SK-N-SH treated with all-trans-retinoic acid at 6 μM for 48 hours (cell line): ENCODE measurements at regions not wholly inside any gene's neighbourhood (a gene's known extent, or its start where the extent isn't known, plus 50 kb on each side); places are given as distances from the start of the nearest gene placed in this dataset.

Experiments
- ATAC-seq: fragments of 200-7000 bp; cut with Tn5 transposase; 3 replicates; pipeline ENCODE4 v1.9.1; 2020; ENCODE audit warnings: mild to moderate bottlenecking, moderate library complexity
- ARNTL ChIP-seq: fragments of 450-650 bp; formaldehyde crosslinking; IDR thresholded peaks from 2 replicates; pipeline ENCODE4 v1.5.0; 2020; ENCODE audit warnings: low read depth, mild to moderate bottlenecking, moderate library complexity, borderline replicate concordance
- BACH2 ChIP-seq: fragments of 250-450 bp; sonication (Bioruptor Pico); IDR thresholded peaks from 2 replicates; pipeline ENCODE4 v1.9.0; 2021; ENCODE audit warnings: mild to moderate bottlenecking, borderline replicate concordance
- CSDC2 ChIP-seq: fragments of 250-450 bp; sonication (Bioruptor Pico); IDR thresholded peaks from 2 replicates; pipeline ENCODE4 v1.5.0; 2020; ENCODE audit warnings: mild to moderate bottlenecking, moderate library complexity
- ESRRG ChIP-seq: fragments of 250-450 bp; sonication (Bioruptor Pico); IDR thresholded peaks from 2 replicates; pipeline ENCODE4 v1.6.1; 2021; ENCODE audit warnings: mild to moderate bottlenecking
- GLIS3 ChIP-seq: fragments of 250-450 bp; sonication (Bioruptor Pico); IDR thresholded peaks from 2 replicates; pipeline ENCODE4 v1.5.0; 2020; ENCODE audit warnings: mild to moderate bottlenecking, moderate library complexity
- ISL1 ChIP-seq: fragments of 250-450 bp; sonication (Bioruptor Pico); IDR thresholded peaks from 2 replicates; pipeline ENCODE4 v2.1.2; 2022; ENCODE audit warnings: mild to moderate bottlenecking, moderate library complexity
- OSR1 ChIP-seq: fragments of 250-450 bp; sonication (Bioruptor Pico); IDR thresholded peaks from 2 replicates; pipeline ENCODE4 v1.8.0; 2022; ENCODE audit warnings: moderate library complexity, mild to moderate bottlenecking, inconsistent platforms
- PPARA ChIP-seq: fragments of 250-450 bp; sonication (Bioruptor Pico); IDR thresholded peaks from 2 replicates; pipeline ENCODE4 v1.5.0; 2020; ENCODE audit warnings: mild to moderate bottlenecking, borderline replicate concordance
- RARB ChIP-seq: fragments of 250-450 bp; sonication (Bioruptor Pico); IDR thresholded peaks from 2 replicates; pipeline ENCODE4 v1.8.0; 2021; ENCODE audit warnings: mild to moderate bottlenecking, moderate library complexity
- SNAI2 ChIP-seq: fragments of 250-450 bp; sonication (Bioruptor Pico); IDR thresholded peaks from 2 replicates; pipeline ENCODE4 v1.5.0; 2020; ENCODE audit warnings: mild to moderate bottlenecking, moderate library complexity
- TOX ChIP-seq: fragments of 250-450 bp; sonication (Bioruptor Pico); IDR thresholded peaks from 2 replicates; pipeline ENCODE4 v1.8.0; 2021; ENCODE audit warnings: mild to moderate bottlenecking, moderate library complexity, borderline replicate concordance
- ZC3H10 ChIP-seq: fragments of 250-450 bp; sonication (Bioruptor Pico); IDR thresholded peaks from 2 replicates; pipeline ENCODE4 v1.5.1; 2021; ENCODE audit warnings: mild to moderate bottlenecking, moderate library complexity
- ZFP3 ChIP-seq: fragments of 250-450 bp; sonication (Bioruptor Pico); IDR thresholded peaks from 2 replicates; pipeline ENCODE4 v1.5.0; 2020; ENCODE audit warnings: mild to moderate bottlenecking, moderate library complexity
- ZFP30 ChIP-seq: fragments of 450-650 bp; formaldehyde crosslinking; IDR thresholded peaks from 2 replicates; pipeline ENCODE4 v1.5.0; 2022; ENCODE audit warnings: mild to moderate bottlenecking, moderate library complexity
- ZNF70 ChIP-seq: fragments of 450-650 bp; formaldehyde crosslinking; IDR thresholded peaks from 2 replicates; pipeline ENCODE4 v1.5.0; 2020; ENCODE audit warnings: mild to moderate bottlenecking, moderate library complexity
- ZNF8 ChIP-seq: fragments of 450-650 bp; formaldehyde crosslinking; IDR thresholded peaks from 2 replicates; pipeline ENCODE4 v1.5.0; 2020; ENCODE audit warnings: mild to moderate bottlenecking, moderate library complexity
- TF ChIP-seq, protein P1 (sequence below): fragments of 250-450 bp; sonication (Bioruptor Pico); IDR thresholded peaks from 2 replicates; pipeline ENCODE4 v1.5.1; 2021; ENCODE audit warnings: mild to moderate bottlenecking, moderate library complexity
- TF ChIP-seq, protein P2 (sequence below): fragments of 250-450 bp; sonication (Bioruptor Pico); IDR thresholded peaks from 2 replicates; pipeline ENCODE4 v1.5.1; 2020; ENCODE audit warnings: low read depth, mild to moderate bottlenecking, moderate library complexity
- TF ChIP-seq, protein P3 (sequence below): fragments of 250-450 bp; sonication (Bioruptor Pico); IDR thresholded peaks from 2 replicates; pipeline ENCODE4 v1.8.0; 2021; ENCODE audit warnings: low read depth, mild to moderate bottlenecking, moderate library complexity, borderline replicate concordance
- TF ChIP-seq, protein P4 (sequence below): fragments of 250-450 bp; sonication (Bioruptor Pico); IDR thresholded peaks from 2 replicates; pipeline ENCODE4 v1.5.0; 2020; ENCODE audit warnings: mild to moderate bottlenecking, moderate library complexity

DNA sequence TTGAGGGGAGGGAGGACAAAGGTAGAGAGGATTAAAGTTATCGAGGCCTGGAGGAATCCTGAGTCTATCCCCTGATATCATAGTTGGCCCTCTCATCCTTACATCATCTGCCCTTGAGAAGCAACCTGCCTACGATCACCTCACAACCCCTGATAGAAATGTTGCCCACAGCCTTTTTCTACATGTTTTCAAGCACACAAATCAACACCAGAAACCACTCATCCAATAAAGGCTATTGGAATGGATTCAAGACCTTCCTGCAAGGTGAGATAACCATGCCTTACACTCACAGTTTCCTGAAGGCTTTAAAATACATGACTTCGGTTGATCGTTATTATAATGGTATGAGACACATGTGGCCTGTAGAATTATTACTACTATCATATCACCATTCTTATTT is 175.7 kb upstream of the EGLN3 start (continued):
- TF ChIP-seq, protein P1, sequence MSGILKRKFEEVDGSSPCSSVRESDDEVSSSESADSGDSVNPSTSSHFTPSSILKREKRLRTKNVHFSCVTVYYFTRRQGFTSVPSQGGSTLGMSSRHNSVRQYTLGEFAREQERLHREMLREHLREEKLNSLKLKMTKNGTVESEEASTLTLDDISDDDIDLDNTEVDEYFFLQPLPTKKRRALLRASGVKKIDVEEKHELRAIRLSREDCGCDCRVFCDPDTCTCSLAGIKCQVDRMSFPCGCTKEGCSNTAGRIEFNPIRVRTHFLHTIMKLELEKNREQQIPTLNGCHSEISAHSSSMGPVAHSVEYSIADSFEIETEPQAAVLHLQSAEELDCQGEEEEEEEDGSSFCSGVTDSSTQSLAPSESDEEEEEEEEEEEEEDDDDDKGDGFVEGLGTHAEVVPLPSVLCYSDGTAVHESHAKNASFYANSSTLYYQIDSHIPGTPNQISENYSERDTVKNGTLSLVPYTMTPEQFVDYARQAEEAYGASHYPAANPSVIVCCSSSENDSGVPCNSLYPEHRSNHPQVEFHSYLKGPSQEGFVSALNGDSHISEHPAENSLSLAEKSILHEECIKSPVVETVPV (CRISPR knock-in tag), result no peak
- no peak for TF ChIP-seq ESRRG (CRISPR knock-in tag)
- no peak for TF ChIP-seq PPARA (CRISPR knock-in tag)
- TF ChIP-seq SNAI2 (CRISPR knock-in tag), result no peak
- TF ChIP-seq ZNF70 (CRISPR knock-in tag), result no peak
- no peak for TF ChIP-seq ZNF8
- TF ChIP-seq ZFP3 (CRISPR knock-in tag), result no peak
- TF ChIP-seq ISL1, result no peak
- TF ChIP-seq, protein P2, sequence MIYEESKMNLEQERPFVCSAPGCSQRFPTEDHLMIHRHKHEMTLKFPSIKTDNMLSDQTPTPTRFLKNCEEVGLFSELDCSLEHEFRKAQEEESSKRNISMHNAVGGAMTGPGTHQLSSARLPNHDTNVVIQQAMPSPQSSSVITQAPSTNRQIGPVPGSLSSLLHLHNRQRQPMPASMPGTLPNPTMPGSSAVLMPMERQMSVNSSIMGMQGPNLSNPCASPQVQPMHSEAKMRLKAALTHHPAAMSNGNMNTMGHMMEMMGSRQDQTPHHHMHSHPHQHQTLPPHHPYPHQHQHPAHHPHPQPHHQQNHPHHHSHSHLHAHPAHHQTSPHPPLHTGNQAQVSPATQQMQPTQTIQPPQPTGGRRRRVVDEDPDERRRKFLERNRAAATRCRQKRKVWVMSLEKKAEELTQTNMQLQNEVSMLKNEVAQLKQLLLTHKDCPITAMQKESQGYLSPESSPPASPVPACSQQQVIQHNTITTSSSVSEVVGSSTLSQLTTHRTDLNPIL (CRISPR knock-in tag), result no peak
- TF ChIP-seq, all 23 proteins: peak for 0

DNA sequence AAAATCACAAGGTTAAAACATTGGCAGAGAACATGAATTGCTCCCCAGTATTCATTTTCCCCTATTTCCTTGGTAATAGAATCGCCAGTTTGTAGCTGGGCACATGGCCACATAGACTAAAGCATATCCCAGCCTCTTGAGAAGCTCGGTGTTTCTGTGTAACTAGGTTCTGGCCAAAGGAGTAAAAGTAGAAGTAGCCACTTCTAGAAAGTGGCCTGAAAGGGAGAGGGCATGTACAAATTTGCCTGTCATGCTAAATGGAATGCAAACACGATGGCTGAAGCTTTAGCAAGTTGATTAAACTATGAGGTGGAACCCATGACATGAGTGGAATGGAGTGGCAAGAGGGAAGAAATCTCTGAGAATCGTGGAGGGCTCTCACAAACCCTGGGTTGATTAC is 173.7 kb upstream of the EGLN3 start:
- TF ChIP-seq ZFP30 (CRISPR knock-in tag) (no peak), OSR1 (CRISPR knock-in tag) (no peak), GLIS3 (no peak), ZFP3 (CRISPR knock-in tag) (no peak), ISL1 (no peak), ZNF70 (CRISPR knock-in tag) (no peak), PPARA (CRISPR knock-in tag) (no peak)
- TF ChIP-seq, protein P3, sequence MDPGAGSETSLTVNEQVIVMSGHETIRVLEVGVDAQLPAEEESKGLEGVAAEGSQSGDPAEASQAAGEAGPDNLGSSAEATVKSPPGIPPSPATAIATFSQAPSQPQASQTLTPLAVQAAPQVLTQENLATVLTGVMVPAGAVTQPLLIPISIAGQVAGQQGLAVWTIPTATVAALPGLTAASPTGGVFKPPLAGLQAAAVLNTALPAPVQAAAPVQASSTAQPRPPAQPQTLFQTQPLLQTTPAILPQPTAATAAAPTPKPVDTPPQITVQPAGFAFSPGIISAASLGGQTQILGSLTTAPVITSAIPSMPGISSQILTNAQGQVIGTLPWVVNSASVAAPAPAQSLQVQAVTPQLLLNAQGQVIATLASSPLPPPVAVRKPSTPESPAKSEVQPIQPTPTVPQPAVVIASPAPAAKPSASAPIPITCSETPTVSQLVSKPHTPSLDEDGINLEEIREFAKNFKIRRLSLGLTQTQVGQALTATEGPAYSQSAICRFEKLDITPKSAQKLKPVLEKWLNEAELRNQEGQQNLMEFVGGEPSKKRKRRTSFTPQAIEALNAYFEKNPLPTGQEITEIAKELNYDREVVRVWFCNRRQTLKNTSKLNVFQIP (CRISPR knock-in tag), result no peak
- no peak for ATAC-seq

DNA sequence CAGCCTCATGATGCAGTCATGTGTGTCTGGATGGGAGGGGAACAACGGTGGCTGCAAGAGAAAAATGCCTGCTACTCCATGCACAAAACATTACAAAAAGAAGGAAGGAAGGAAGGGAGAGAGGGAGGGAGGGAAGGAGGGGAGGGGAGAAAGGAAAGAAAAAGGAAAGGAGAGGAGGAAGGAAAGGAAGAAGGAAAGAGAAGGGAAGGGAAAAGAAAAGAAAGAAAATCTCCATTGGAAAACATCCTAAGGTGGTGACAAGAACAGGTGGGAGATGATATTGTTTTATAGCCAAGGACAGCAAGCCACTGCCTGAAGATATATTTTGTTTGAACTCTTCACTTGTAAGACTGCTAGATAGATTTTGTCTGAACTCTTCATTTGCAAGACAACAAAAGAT is 171.8 kb upstream of the EGLN3 start:
- TF ChIP-seq SNAI2 (CRISPR knock-in tag) (no peak), ESRRG (CRISPR knock-in tag) (no peak), CSDC2 (CRISPR knock-in tag) (no peak), ZNF70 (CRISPR knock-in tag) (no peak), ZFP3 (CRISPR knock-in tag) (no peak), BACH2 (CRISPR knock-in tag) (no peak), TOX (CRISPR knock-in tag) (no peak), RARB (CRISPR knock-in tag) (no peak), ZC3H10 (no peak), ARNTL (no peak), ZNF8 (no peak)
- TF ChIP-seq, protein P1 (CRISPR knock-in tag), result no peak
- TF ChIP-seq, protein P2 (CRISPR knock-in tag), result no peak
- TF ChIP-seq, protein P3 (CRISPR knock-in tag), result no peak
- TF ChIP-seq, protein P4, sequence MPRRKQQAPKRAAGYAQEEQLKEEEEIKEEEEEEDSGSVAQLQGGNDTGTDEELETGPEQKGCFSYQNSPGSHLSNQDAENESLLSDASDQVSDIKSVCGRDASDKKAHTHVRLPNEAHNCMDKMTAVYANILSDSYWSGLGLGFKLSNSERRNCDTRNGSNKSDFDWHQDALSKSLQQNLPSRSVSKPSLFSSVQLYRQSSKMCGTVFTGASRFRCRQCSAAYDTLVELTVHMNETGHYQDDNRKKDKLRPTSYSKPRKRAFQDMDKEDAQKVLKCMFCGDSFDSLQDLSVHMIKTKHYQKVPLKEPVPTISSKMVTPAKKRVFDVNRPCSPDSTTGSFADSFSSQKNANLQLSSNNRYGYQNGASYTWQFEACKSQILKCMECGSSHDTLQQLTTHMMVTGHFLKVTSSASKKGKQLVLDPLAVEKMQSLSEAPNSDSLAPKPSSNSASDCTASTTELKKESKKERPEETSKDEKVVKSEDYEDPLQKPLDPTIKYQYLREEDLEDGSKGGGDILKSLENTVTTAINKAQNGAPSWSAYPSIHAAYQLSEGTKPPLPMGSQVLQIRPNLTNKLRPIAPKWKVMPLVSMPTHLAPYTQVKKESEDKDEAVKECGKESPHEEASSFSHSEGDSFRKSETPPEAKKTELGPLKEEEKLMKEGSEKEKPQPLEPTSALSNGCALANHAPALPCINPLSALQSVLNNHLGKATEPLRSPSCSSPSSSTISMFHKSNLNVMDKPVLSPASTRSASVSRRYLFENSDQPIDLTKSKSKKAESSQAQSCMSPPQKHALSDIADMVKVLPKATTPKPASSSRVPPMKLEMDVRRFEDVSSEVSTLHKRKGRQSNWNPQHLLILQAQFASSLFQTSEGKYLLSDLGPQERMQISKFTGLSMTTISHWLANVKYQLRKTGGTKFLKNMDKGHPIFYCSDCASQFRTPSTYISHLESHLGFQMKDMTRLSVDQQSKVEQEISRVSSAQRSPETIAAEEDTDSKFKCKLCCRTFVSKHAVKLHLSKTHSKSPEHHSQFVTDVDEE (CRISPR knock-in tag), result no peak
- TF ChIP-seq, all 23 proteins: peak for 0
- ATAC-seq, result no peak
